NB4 (cell line): ENCODE measurements at regions not wholly inside any gene's neighbourhood (a gene's known extent, or its start where the extent isn't known, plus 50 kb on each side); places are given as distances from the start of the nearest gene placed in this dataset.

Source experiments
- DNase-seq: peaks from one replicate; pipeline ENCODE4 v3.0.0; 2010; ENCODE audit warnings: low read depth
- H3K4me3 ChIP-seq: one replicate; pipeline ENCODE4 v1.5.1; 2011; ENCODE audit warnings: mild to moderate bottlenecking, low read depth, low read length, moderate library complexity
- MYC ChIP-seq: IDR thresholded peaks from 2 replicates; pipeline ENCODE4 v1.6.1; 2011; ENCODE audit warnings: low read depth, low read length
- POLR2A ChIP-seq: IDR thresholded peaks from 2 replicates; pipeline ENCODE4 v1.6.1; 2011; ENCODE audit warnings: mild to moderate bottlenecking; ENCODE audit not compliant: insufficient read length; ENCODE audit errors: extremely low read depth
- TF ChIP-seq, protein P1 (sequence below): IDR thresholded peaks from 2 replicates; pipeline ENCODE4 v1.6.1; 2011; ENCODE audit warnings: low read depth, low read length
- TF ChIP-seq, protein P2 (sequence below): IDR thresholded peaks from one replicate; pipeline ENCODE4 v1.5.1; 2012; ENCODE audit warnings: low read depth, low read length

DNA sequence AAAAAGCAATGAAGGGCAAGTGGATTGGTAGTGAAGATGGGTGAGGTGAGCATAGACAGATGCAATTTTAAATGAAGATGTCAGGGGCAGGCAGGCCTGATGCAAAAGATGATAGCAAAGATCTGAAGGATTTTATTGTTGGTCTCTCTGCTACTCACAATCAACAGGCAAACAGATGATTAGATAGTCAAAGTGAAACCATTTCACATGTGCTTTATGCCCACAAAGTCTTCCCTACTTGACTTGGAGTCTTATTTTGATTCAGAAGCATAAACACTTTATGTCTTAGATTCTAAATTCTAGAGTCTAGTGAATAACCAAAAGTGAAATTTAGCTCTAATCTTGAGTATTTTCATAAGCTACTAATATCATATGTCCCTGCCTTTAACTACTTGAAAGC is 153.8 kb upstream of the HNRNPA3 start:
- TF ChIP-seq, protein P1, sequence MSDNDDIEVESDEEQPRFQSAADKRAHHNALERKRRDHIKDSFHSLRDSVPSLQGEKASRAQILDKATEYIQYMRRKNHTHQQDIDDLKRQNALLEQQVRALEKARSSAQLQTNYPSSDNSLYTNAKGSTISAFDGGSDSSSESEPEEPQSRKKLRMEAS = no peak
- TF ChIP-seq MYC (no peak), POLR2A (no peak)
- TF ChIP-seq, protein P2, sequence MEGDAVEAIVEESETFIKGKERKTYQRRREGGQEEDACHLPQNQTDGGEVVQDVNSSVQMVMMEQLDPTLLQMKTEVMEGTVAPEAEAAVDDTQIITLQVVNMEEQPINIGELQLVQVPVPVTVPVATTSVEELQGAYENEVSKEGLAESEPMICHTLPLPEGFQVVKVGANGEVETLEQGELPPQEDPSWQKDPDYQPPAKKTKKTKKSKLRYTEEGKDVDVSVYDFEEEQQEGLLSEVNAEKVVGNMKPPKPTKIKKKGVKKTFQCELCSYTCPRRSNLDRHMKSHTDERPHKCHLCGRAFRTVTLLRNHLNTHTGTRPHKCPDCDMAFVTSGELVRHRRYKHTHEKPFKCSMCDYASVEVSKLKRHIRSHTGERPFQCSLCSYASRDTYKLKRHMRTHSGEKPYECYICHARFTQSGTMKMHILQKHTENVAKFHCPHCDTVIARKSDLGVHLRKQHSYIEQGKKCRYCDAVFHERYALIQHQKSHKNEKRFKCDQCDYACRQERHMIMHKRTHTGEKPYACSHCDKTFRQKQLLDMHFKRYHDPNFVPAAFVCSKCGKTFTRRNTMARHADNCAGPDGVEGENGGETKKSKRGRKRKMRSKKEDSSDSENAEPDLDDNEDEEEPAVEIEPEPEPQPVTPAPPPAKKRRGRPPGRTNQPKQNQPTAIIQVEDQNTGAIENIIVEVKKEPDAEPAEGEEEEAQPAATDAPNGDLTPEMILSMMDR = no peak
- H3K4me3 ChIP-seq = no peak overlapping the region
- DNase-seq = no peak

DNA sequence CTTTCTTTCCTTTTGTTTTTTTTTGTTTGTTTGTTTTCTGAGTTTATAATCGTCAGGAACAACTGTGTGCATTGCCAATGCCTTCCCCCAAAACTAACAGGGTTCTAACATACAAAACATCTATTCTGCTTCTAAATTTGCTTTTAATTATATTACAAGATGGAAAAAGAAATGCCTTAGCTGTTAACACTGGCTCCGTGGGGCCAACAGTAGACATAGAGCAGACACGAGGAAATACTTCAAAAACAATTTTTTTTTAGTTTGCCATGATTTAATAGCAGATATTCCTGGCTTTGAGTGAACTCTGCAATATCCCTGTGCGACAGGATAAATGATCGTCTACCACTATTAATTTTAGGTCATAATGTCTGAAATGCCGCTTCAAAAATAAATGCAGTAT is 153.3 kb upstream of the HNRNPA3 start:
- H3K4me3 ChIP-seq = no peak overlapping the region
- TF ChIP-seq, protein P1 = no peak
- TF ChIP-seq, protein P2 = no peak
- TF ChIP-seq POLR2A (no peak), MYC (no peak)
- no peak for DNase-seq

DNA sequence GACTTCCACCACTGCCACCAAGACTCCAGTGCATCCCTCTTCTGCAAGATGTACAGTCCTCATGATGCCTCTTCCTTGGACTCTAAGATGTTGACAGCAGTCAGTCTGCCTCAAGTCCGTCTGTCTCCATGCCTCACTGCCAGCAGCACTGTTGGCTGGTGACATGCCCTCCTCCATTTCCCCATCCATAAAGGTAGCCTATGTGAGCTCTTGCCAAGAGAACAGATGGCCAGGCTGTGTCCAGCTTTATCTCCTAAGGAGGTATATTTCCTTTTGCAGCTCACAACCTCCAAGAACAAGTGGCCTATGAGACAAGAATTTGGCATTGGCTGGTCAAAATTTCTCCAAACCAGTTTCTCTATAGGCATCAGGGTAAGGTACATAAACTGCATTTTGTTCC is 149.3 kb upstream of the HNRNPA3 start:
- H3K4me3 ChIP-seq = no peak overlapping the region

DNA sequence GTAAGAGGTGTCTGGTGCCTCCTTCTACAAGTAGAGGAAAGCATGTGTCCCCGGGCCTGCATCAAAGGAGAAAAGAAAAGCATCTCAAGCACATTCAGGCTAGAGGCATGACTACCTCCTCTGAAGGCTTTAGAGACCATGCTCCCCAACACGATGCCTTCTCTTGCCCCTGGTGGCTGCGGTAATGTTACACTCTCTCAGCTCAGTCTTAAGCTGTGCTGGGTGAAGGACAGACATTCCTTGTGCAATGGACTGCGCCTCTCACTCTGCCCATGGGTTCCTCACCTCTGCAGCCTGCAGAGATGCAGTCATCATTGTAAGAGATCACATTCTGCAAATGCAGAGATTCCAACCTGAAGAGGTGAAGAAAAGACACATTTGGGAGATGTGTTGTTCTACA is 148.2 kb upstream of the HNRNPA3 start:
- no peak for DNase-seq
- no peak overlapping the region for H3K4me3 ChIP-seq
- TF ChIP-seq POLR2A (no peak), MYC (no peak)
- TF ChIP-seq, protein P2 = no peak
- TF ChIP-seq, protein P1 = no peak

More for the DNA sequence above, 149.3 kb upstream of the HNRNPA3 start:
- TF ChIP-seq, protein P2 = no peak
- TF ChIP-seq POLR2A (no peak), MYC (no peak)
- TF ChIP-seq, protein P1 = no peak
- DNase-seq = no peak

DNA sequence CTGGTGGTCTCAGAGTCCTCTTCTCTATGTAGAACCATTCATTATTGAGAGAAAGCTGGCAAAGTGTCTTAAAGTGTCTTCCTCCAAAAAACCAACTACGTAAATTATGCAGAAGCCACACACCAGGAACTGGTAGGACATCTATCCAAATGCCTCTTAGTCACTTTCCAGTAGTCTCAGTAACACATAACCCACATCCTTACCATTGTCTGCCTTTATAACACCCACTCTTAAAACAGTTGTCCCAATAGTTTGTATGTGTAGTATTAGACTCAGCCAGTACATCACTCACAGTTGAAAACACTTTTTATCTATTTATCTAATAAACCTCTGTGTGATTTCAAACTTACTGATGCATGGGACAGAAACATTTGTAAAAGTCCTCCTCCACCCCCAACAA is 143.6 kb upstream of the HNRNPA3 start:
- TF ChIP-seq POLR2A (no peak), MYC (no peak)
- TF ChIP-seq, protein P1 = no peak
- TF ChIP-seq, protein P2 = no peak
- no peak overlapping the region for H3K4me3 ChIP-seq
- DNase-seq = no peak

DNA sequence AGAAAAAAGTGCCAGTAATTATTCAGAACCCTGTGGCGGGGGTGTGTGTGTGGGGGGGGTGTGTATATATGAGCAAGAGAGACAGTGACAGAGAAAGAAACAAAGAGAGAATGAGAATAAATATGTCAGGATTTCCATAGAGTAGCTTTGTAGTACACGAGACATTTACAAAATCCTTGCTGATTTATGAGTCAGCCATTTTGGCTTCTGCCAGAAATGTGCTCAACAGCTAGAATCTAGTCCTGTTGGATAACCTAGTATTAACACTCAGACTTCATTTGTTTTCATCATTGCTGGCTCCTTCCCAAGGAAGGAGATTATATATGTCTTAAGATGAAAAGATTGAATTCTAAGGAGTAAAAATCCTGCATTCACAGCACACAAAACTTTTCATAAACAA is 140.5 kb upstream of the HNRNPA3 start:
- no peak overlapping the region for H3K4me3 ChIP-seq
- no peak for DNase-seq

More for the DNA sequence above, 140.5 kb upstream of the HNRNPA3 start:
- TF ChIP-seq, protein P1 = no peak
